ENCODE measurements at regions not wholly inside any gene's neighbourhood (a gene's known extent, or its start where the extent isn't known, plus 50 kb on each side); places are given as distances from the start of the nearest gene placed in this dataset.

DNA sequence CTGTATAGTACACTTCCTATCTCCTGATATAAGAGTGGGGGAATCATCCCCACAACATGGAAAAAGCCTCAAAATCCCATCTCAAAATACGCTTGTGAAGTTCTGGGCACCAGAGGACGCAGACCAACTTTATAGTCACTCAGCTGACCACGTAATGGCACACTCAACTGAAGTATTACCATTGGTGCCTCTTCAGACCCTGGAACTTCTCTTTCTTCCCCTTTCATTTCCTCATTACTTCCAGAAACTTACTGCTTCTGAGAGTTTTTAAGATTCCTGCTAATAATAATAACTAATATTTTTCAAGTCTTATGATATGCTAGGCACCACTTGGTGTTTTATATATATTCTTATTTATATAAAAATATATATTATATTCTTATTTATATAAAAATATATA, 202.6 kb downstream of the PTPRC start:
- TF ChIP-seq POLR2A (IDR thresholded peaks at IDR 0.05) (no peak), POLR2AphosphoS5 (IDR thresholded peaks at IDR 0.05) (no peak)
- TF ChIP-seq, protein P1, sequence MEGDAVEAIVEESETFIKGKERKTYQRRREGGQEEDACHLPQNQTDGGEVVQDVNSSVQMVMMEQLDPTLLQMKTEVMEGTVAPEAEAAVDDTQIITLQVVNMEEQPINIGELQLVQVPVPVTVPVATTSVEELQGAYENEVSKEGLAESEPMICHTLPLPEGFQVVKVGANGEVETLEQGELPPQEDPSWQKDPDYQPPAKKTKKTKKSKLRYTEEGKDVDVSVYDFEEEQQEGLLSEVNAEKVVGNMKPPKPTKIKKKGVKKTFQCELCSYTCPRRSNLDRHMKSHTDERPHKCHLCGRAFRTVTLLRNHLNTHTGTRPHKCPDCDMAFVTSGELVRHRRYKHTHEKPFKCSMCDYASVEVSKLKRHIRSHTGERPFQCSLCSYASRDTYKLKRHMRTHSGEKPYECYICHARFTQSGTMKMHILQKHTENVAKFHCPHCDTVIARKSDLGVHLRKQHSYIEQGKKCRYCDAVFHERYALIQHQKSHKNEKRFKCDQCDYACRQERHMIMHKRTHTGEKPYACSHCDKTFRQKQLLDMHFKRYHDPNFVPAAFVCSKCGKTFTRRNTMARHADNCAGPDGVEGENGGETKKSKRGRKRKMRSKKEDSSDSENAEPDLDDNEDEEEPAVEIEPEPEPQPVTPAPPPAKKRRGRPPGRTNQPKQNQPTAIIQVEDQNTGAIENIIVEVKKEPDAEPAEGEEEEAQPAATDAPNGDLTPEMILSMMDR (IDR thresholded peaks at IDR 0.05): no peak

All from sigmoid colon (tissue), 4 donors.